ENCODE measurements at regions not wholly inside any gene's neighbourhood (a gene's known extent, or its start where the extent isn't known, plus 50 kb on each side); places are given as distances from the start of the nearest gene placed in this dataset.

GRCh38 chr9:26169708-26170107, 491.5 kb upstream of the TUSC1 start:
- TF ChIP-seq POLR2AphosphoS5 (IDR thresholded peaks at IDR 0.05; ENCODE audit: low read depth, low read length) (no peak), REST (IDR thresholded peaks at IDR 0.05; ENCODE audit: insufficient read depth in 1 of 2, low read depth in 2 of 2, low read length in 1 of 2) (no peak), CTCF (IDR thresholded peaks at IDR 0.05) (no peak), SIN3A (IDR thresholded peaks at IDR 0.05; ENCODE audit: borderline replicate concordance, insufficient read depth, low read depth, low read length) (no peak), TCF7L2 (IDR thresholded peaks at IDR 0.05; ENCODE audit: low read depth, low read length) (no peak)
- H3K4me3 ChIP-seq (ENCODE audit: low read depth in 2 of 2, low read length in 2 of 2) = no peak overlapping the region
- no peaks in the 10 kb centered on the region for H3K36me3 ChIP-seq (ENCODE audit: control insufficient read depth, insufficient read depth, low read length)
- DNase-seq (ENCODE audit: low read depth, low spot score) (no peak), ATAC-seq (no peak)
- no peaks in the 10 kb centered on the region for H3K27me3 ChIP-seq (ENCODE audit: control insufficient read depth, insufficient read depth, low read length)
- no peaks in the 10 kb centered on the region for H3K4me1 ChIP-seq (ENCODE audit: control insufficient read depth, insufficient read depth, low read length)
- BruUV-seq (replicated peaks) = no TSS peak
- CTCF ChIA-PET = no interaction called here
- no peak overlapping the region for H3K27ac ChIP-seq (ENCODE audit: low read length)
- in situ Hi-C loops (cut with HindIII; ENCODE audit: low pct_unique_long_range_greater_than_20kb, low sequenced_read_pairs) (no loop called here), intact Hi-C loops (cut with micrococcal nuclease; ENCODE audit: unreplicated experiment) (no loop called here)
- POLR2A ChIA-PET = no interaction called here
- no peaks in the 10 kb centered on the region for H3K9me3 ChIP-seq (ENCODE audit: control insufficient read depth, insufficient read depth, low read depth, low read length)

GRCh38 chr9:26166537-26166936, 488.3 kb upstream of the TUSC1 start:
- Histone ChIP-seq H3K9me3 (ENCODE audit: control insufficient read depth, insufficient read depth, low read depth, low read length) (no peaks in the 10 kb centered on the region), H3K27ac (ENCODE audit: low read length) (no peak overlapping the region), H3K36me3 (ENCODE audit: control insufficient read depth, insufficient read depth, low read length) (no peaks in the 10 kb centered on the region), H3K27me3 (ENCODE audit: control insufficient read depth, insufficient read depth, low read length) (no peaks in the 10 kb centered on the region), H3K4me1 (ENCODE audit: control insufficient read depth, insufficient read depth, low read length) (no peaks in the 10 kb centered on the region), H3K4me3 (ENCODE audit: low read depth in 2 of 2, low read length in 2 of 2) (no peak overlapping the region)
- no TSS peak for BruUV-seq (replicated peaks)
- ChIA-PET CTCF (no interaction called here), POLR2A (no interaction called here)
- ATAC-seq (no peak), DNase-seq (ENCODE audit: low read depth, low spot score) (no peak)
- TF ChIP-seq CTCF (IDR thresholded peaks at IDR 0.05) (no peak), POLR2AphosphoS5 (IDR thresholded peaks at IDR 0.05; ENCODE audit: low read depth, low read length) (no peak), REST (IDR thresholded peaks at IDR 0.05; ENCODE audit: insufficient read depth in 1 of 2, low read depth in 2 of 2, low read length in 1 of 2) (no peak), SIN3A (IDR thresholded peaks at IDR 0.05; ENCODE audit: borderline replicate concordance, insufficient read depth, low read depth, low read length) (no peak), TCF7L2 (IDR thresholded peaks at IDR 0.05; ENCODE audit: low read depth, low read length) (no peak)
- in situ Hi-C loops (cut with HindIII; ENCODE audit: low pct_unique_long_range_greater_than_20kb, low sequenced_read_pairs) (no loop called here), intact Hi-C loops (cut with micrococcal nuclease; ENCODE audit: unreplicated experiment) (no loop called here)
